ENCODE measurements at regions not wholly inside any gene's neighbourhood (a gene's known extent, or its start where the extent isn't known, plus 50 kb on each side); places are given as distances from the start of the nearest gene placed in this dataset.

DNA sequence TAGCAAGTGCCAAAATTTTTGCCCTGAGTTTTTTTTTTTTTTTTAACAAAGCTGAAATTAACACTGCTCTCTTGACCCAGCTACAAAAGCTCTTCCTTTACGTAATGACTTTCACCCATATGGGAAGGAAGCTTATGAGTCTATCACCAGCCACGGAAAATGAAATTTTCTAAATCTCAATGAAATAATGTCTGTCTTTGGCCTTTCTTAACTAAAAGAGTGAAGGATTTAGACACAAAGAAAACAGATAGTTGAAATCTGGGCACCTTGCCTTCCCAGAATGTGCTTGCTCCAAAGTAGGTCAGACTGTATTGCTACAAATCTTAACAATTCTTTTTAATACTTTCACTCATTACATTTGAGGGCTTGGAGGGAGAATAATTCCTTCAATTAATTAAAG is 180.8 kb upstream of the MGAT5 start:
- no peak for DNase-seq (ENCODE audit: low spot score)
- ATAC-seq (ENCODE audit: low FRiP score): no peak
- TF ChIP-seq, protein P1, sequence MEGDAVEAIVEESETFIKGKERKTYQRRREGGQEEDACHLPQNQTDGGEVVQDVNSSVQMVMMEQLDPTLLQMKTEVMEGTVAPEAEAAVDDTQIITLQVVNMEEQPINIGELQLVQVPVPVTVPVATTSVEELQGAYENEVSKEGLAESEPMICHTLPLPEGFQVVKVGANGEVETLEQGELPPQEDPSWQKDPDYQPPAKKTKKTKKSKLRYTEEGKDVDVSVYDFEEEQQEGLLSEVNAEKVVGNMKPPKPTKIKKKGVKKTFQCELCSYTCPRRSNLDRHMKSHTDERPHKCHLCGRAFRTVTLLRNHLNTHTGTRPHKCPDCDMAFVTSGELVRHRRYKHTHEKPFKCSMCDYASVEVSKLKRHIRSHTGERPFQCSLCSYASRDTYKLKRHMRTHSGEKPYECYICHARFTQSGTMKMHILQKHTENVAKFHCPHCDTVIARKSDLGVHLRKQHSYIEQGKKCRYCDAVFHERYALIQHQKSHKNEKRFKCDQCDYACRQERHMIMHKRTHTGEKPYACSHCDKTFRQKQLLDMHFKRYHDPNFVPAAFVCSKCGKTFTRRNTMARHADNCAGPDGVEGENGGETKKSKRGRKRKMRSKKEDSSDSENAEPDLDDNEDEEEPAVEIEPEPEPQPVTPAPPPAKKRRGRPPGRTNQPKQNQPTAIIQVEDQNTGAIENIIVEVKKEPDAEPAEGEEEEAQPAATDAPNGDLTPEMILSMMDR (IDR thresholded peaks at IDR 0.05): no peak

DNA sequence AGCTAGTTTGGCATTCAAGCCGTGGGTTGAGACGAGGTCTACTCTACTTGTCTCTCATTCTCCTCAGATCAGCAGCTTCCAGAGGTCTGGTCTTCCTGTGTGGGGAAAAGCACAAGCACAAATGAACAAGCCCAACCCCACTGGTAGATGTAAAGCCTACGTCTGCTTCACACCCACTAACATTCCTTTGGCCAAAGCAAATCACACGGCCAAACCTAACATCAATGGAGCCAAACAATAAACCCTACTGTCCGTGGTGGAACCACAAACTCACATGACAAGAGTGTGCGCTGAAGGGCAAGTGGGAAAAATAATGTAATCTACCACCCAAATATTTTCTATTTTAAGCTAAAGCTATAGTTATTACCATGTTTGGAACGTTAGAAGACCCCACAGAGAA is 179.3 kb upstream of the MGAT5 start:
- DNase-seq (ENCODE audit: low spot score) (no peak), ATAC-seq (ENCODE audit: low FRiP score) (no peak)
- TF ChIP-seq, protein P1 (IDR thresholded peaks at IDR 0.05): no peak

DNA sequence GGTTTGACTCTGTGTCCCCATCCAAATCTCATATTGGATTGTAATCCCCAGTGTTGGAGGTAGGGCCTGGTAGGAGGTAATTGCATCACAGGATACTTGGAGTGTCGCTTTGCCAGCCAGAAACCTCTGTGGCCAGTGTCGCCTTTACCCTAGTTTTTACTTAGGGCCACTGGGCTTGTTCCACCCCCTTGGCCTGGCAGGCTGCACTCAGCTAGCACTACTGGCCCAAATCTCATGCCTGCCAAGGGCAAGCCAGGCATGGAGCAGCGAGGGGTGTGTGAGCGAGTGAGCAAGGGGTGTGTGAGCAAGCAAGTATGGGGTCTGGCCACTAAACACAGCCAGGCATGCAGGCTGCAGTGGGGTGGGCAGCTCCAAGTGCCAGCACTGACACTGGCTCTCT is 178.7 kb upstream of the MGAT5 start:
- TF ChIP-seq, protein P1 (IDR thresholded peaks at IDR 0.05): no peak
- ATAC-seq (ENCODE audit: low FRiP score): no peak
- DNase-seq (ENCODE audit: low spot score): no peak

DNA sequence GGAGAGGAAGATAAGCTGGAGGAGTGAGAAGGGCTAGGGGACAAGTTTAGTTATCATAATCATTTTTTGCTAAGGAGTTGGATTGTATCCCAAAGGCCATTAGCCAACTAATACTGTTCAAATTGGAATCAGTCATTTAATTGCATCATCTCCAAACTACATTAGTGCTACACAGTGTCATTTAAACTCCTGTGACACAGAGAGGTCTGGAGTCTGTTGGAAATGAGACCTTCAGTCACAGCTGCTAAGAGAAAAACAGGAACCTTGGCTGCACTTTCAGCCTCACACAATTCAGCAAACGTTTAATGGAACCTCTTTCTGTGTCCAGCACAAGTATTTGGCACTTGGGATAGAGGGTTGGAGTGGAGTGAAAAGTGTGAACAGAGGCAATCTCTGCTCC is 175.5 kb upstream of the MGAT5 start:
- TF ChIP-seq, protein P1 (IDR thresholded peaks at IDR 0.05): no peak

DNA sequence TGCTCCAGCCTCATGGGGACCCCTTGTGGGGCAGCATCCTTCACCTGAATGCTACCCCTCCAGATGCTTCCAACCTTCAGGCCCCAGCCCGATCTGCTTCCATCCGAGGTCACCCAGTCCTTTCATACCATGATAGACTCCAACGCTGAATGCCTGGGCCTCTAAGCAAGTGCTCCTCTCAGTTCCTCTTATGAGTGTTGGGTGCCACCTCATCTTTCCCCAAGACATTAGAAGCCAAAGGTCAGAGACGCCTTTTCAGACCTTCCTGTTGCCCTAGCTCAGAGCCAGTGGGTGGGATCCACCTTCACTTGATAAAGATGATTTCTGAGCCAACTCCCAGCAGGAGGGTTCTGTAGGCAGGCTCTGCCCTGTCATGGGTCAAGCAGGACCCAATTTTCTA is 174.5 kb upstream of the MGAT5 start:
- DNase-seq (ENCODE audit: low spot score) (no peak), ATAC-seq (ENCODE audit: low FRiP score) (no peak)
- TF ChIP-seq, protein P1 (IDR thresholded peaks at IDR 0.05): no peak

More for the DNA sequence above, 175.5 kb upstream of the MGAT5 start:
- DNase-seq (ENCODE audit: low spot score) (no peak), ATAC-seq (ENCODE audit: low FRiP score) (no peak)

DNA sequence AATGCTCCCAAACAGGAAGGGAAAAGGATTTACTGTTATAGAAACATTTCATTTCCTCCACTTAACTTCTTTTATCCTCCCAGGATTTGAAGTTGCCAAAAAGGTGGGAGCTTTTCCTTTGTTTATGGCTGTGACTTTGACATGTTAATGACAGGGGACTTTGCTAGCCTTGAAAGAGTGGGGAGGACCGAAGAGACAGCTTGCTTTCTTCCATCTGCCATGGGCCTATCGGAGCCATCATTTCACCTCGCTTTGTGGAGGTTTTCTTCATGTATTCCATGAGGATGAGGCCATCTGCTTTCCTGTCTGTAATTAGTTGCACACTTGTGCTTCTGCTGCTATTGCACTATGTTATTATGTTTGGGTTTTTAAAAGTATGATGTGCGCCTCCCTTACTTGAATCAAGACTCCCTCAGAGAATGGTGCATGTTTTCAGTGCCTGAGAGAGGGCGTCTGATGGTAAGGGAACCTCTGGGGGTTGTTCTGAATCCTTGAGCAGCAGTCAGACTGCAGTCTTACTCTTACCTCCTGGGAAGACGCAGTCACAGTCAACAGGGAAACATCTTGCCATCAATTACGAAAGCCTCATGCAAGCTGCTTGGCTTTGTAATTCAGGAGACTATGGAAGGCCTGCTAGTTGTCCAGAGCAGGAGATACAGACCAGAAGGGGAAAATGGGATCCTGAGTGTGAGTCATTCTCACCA is 173.3 kb upstream of the MGAT5 start:
- DNase-seq (ENCODE audit: low spot score) (no peak), ATAC-seq (ENCODE audit: low FRiP score) (no peak)
- TF ChIP-seq, protein P1 (IDR thresholded peaks at IDR 0.05): no peak

DNA sequence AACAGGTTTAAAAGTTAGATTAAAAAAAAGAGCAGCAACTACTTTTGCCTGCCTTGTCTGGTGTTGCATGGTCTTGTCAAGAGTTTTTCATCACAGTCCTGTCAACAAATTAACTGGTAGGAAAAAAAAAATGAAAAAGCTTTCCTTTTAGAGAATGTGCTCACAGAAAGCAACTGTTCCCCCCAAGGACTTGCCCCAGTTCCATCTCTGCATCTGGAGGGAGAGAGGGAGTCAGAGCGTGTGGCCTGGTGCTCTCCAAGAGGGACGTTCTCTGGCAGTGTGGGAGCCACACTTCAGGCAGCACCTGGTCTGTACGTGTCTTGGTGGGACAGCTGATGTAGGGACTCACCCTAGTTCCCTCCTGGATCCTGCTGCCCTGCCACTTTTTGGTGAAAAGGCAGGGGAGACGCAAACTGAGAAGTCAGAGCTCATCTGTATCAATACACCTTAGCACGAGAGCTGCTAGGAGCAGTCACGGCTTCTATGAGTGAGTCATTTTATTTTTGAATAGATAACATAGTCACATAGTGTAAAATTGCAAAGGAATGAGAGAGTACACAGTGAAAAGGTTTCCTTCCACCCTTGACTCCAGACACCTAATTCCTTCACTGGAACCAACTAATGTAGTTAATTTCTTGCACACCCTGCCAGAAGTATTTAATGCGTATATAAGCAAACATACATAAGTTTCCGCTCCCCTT is 172.5 kb upstream of the MGAT5 start:
- TF ChIP-seq, protein P1 (IDR thresholded peaks at IDR 0.05): no peak
- DNase-seq (ENCODE audit: low spot score) (no peak), ATAC-seq (ENCODE audit: low FRiP score) (no peak)

Measured in omental fat pad (tissue), 3 donors.